Lung microvascular endothelial cell (primary cell): ENCODE measurements at regions not wholly inside any gene's neighbourhood (a gene's known extent, or its start where the extent isn't known, plus 50 kb on each side); places are given as distances from the start of the nearest gene placed in this dataset.

Experiments used
- DNase-seq, 2 donors: peaks; one replicate each; pipeline versions ENCODE4 v3.0.0 to v3.0.0-alpha.2; 2010; ENCODE audit warnings: low read depth in 2 of 2

DNA sequence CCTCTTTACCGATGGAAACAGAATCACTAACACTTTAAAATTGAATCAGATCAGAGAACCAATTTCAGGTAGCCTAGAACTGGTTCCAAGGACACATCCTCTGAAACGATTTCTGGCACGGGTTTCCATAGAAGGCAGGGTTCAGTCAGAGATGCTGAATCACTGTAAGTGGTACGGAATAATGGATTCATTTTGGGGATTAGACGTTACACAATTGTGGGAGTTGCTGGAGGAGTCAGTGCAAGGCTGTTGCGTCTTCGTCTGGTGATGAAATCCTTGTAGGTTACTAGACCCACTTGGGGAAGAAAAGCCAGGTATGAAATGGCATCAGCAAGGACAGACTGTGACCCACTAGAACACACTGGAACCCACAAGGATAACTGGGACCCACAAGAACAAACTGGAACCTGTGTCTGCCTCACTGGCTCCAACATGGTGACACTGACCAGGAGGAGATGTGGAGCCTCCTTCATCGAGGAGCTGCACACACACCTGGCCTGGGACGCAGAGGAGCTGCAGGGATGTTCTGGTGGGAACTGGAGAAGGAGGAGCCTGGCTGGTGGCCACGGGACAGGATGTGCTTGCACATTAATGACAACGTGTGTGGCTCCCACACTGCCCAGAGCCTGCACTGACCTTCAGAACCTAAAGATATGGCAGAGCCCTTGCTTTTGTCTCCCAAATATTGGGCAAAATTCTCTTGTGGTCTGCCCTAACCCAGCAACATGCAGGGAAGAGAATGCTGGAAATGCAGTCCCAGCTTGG is 105.1 kb downstream of the TRAPPC11 start:
- peak in 1 of 2 donors; percentile 40 for DNase-seq

DNA sequence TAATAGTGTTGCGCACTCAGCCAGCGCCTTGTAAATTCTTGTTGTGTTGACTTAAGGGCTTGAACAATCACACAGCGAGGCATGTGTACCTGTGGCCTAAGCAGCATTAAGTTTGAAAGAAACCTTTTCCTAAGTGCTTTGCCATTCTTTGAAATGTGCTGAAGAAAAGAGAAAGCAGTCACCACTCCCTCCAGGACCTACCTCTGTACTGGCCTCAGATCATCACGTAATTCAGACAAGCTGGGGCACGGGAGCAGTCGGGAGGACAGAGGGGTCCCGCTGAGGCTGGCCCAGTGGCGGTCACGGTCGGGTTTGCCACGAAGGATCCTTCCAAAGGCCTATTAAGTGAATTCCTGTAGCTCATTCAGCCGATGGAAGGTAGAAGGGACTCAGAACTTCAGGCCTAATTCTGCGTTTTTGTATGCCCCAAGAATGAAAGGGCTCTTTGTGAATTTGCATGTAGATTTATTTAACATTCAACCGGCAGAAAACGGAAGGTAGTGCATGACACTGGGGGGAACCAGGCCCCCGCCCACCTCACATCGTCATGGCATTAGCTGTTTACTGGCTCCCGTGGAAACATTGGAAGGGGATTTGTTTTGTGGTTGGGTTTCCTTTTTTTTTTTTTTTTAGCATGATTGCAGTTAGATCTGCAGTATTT is 106.3 kb downstream of the TRAPPC11 start:
- DNase-seq, result peak; percentile 6 to 94

DNA sequence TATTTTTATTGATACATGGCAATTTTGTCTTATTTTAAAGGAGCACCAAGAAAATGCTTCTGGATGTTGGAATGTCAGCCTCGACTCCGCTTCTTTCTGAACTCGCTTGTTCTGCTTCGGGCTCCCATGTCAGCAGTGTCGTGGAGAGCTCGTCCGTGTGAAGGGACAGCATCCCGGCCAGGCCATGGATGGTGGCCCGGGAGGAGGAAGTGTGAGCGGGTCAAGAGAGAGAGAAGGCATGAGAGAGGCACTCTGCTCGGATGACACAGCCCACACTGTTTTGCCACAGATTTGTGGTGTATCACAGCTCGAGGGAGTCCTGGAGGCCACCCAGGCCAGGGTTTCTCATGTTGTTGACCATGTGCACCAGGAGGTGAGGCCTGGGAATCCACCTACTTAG is 107.0 kb downstream of the TRAPPC11 start:
- DNase-seq, result peak in 1 of 2 donors; percentile 33

GRCh38 chr4:183770906-183771305 is 111.8 kb downstream of the TRAPPC11 start:
- DNase-seq, result no peak

DNA sequence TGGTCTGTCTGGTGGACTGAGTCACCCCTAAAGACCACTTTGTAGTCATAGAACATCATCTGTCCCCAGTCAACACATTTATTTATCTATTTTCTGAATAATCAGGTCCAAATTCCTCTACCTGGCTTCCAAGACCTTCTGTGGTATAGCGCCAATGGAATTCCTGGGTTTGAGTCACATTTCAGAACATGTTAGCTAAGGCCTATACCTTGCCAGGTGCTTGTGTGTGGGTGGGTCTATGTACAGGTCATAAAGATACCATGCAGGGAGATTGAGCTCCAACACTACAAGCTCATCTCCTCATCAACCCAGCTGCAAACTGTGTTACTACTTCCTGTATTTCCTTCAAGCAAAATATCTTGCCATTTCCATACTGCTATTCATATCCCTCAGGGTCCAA is 113.3 kb downstream of the TRAPPC11 start:
- DNase-seq, result no peak

GRCh38 chr4:183773790-183774189 is 114.7 kb downstream of the TRAPPC11 start:
- no peak for DNase-seq

- no peak for DNase-seq
Observed at GRCh38 chr4:183783306-183783705, 121.8 kb upstream of the STOX2 start.

DNA sequence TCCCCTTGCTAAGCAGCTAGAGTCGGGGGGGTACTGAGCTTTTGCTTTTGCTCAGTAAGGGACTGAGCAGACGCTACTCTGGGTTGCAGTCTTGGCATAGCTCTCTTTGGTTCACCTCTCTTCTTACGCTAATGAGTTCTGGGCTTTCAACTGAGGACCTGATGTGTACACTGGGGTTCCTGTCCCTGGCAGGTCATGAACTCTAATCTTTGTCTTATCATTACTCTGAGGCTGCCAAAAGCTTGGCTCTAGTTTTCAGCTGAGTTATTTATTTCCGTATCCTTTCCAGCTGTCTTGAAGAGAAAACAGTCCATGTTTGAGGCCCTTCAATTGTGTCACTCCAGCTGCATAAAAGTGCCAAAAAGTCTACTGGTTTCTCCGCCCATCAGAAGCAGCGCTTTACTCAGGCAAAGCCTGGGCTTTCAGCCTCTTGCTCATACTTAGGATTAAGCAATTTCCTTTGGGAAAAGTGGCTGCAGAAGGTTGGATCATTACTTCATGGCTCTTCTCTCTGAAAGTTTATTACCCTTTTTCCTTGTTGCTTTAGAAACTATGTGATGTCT is 121.0 kb upstream of the STOX2 start:
- peak in 1 of 2 donors; percentile 17 for DNase-seq

- DNase-seq, result no peak
Observed at GRCh38 chr4:183788308-183788905, 116.7 kb upstream of the STOX2 start.

DNA sequence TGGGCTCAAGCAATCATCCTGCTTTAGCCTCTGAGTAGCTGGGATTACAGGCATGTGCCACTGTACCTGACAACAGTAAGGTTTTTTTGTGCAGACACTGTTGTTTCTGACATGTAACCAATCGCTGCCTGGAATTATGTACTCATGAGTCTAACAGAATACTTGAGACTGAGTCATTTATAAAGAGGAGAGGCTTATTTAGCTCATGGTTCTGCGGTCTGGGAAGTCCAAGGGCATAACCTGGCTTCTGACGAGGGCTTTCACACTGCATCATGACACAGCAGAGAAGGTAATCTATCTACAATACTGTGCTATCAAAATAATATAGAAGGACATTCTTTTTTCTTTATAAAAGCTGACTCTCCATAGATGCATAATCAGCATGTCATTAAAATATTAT is 115.5 kb upstream of the STOX2 start:
- no peak for DNase-seq

- no peak for DNase-seq
Observed at GRCh38 chr4:183790661-183791060, 114.4 kb upstream of the STOX2 start.

DNA sequence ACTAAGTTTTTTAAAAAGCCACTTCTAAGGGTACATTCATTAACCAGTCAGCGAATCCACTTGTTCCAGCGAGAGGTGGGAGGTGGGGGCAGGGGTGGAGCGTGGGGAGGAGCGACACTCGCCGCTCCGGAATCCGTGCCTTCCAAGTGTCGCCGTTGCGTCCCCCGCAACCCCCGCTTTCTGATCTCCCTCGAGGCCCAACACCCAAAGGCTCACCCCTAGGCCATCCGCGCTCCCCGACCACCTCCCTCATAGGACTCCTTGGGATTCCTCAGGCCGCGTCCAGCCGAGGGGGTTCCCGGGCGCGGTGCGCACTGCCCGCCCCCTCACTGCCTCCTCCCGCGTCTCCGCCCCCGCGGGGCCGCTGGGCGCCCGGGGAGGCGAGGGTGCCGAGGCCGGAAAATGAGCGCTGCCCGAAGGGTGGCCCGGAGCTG is 108.1 kb upstream of the STOX2 start:
- DNase-seq, result peak in 1 of 2 donors; percentile 46

DNA sequence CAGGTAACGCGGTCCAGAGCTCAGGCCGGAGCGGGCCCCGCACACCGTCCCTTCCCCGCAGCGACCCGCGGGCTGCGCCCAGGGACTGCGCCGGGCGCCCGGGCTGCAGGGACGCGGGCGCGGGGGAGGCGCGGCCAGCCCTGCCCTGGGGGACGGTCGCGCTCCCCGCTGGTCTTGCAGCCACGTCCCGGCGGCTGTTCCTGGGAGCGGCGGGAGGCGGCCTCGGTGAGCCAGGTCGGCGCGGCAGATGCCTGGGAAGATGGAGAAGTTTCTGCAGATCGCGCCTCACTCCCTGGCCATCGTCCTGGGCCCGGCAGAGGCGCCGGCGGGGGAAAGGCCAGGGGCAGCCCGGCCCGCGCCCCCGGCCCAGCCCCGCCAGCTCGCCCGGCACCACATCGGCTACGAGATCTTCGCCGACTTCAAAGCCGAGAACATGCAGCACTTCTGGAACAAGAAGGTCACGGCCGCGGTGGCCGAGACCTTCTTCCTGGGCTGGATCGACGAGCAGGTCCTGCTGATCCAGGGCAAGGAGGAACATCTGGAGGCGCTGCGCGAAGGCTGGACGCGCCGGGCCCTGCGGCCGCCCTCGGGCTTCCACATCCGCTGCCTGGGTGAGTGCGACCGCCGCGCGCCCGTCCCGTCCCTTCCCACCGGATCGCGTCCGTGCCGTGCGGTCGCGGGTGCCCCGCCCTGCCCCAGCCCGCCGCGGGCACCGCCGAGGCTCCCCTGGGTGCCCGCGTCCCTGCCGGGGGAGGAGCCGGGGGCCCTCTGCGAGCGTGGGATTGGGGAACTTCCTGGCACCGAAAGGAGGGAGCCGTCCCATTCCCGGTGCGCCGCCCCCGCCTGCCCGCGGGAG is 107.4 kb upstream of the STOX2 start:
- peak; percentile 3 to 30 for DNase-seq

DNA sequence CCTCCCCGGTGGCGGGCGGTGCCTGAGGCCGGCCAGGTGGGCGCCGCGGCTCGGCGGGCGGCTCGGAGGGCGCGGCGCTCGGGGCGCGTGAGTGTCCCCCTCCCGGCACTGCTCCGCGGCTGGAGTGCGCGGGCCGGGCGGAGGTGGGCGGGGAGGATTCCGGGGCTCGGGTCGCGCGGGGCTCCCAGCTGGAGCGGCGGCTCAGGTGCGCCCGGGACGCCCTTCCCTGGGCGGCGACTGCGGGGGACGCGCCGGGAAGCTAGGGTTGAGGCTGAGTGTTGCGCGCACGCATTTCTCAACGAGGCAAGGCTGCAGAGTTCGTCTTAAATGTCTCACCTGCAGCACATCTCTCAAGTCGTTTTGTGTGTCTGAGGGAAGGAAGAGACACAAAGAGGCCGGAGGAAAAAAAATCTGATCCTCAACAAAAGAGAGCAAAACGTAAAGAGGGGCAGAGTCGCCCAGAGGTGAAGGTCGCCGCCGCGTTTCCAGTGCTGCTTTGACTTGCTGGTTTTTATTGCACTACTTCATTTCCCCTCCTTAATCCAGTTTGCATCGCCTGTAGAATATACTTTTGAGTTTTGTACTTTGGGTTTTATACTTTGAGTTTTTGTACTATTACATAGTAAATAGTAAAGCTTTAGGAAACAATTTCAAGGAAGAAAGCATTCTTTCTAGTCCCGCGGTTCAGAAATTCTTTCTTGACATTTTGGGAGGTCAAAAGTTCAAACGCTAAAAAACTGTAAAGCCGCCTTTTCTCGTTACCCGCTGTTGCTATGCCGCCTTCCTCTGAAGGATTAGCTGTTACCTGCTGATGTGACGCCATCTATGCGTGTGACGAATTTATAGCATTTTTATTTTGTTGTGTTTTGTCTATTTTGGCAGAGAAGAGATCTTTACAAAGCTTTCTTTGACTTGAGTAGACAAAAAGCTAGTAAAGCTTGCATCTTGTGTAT is 106.5 kb upstream of the STOX2 start:
- no peak for DNase-seq

GRCh38 chr4:183801457-183802165 is 103.5 kb upstream of the STOX2 start:
- DNase-seq, result no peak

GRCh38 chr4:183806341-183806740 is 98.8 kb upstream of the STOX2 start:
- DNase-seq, result peak in 1 of 2 donors; percentile 61

GRCh38 chr4:183807420-183808096 is 97.5 kb upstream of the STOX2 start:
- DNase-seq, result peak in 1 of 2 donors; percentile 32

GRCh38 chr4:183808097-183808456 is 97.0 kb upstream of the STOX2 start:
- DNase-seq, result peak in 1 of 2 donors; percentile 56

- no peak for DNase-seq
Observed at GRCh38 chr4:183812567-183812966, 92.5 kb upstream of the STOX2 start.
